ENCODE measurements at regions not wholly inside any gene's neighbourhood (a gene's known extent, or its start where the extent isn't known, plus 50 kb on each side); places are given as distances from the start of the nearest gene placed in this dataset.

DNA sequence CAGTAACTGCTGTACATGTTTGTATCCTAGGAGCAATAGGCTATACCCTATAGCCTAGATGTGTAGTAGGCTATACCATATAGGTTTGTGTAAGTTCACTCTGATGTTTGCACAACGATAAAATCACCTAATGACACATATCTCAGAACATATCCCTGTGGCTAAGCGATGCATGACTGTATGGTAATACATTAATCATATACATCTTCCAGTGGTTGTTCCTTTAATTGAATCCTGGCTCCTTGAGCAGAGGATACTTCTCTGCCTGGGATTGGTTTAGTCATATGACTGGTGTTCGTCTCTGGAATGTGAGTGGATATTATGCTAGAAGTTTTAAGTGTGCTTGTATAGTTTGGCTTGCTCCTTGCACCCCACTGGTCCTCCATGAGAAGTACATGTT lies 425.8 kb downstream of the MAN2A1 start:
- TF ChIP-seq, protein P1, sequence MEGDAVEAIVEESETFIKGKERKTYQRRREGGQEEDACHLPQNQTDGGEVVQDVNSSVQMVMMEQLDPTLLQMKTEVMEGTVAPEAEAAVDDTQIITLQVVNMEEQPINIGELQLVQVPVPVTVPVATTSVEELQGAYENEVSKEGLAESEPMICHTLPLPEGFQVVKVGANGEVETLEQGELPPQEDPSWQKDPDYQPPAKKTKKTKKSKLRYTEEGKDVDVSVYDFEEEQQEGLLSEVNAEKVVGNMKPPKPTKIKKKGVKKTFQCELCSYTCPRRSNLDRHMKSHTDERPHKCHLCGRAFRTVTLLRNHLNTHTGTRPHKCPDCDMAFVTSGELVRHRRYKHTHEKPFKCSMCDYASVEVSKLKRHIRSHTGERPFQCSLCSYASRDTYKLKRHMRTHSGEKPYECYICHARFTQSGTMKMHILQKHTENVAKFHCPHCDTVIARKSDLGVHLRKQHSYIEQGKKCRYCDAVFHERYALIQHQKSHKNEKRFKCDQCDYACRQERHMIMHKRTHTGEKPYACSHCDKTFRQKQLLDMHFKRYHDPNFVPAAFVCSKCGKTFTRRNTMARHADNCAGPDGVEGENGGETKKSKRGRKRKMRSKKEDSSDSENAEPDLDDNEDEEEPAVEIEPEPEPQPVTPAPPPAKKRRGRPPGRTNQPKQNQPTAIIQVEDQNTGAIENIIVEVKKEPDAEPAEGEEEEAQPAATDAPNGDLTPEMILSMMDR (IDR thresholded peaks at IDR 0.05): no peak
- no peak for TF ChIP-seq POLR2AphosphoS5 (IDR thresholded peaks at IDR 0.05; ENCODE audit: insufficient read depth in 1 of 2, low read depth in 1 of 2)
- TF ChIP-seq POLR2A (IDR thresholded peaks at IDR 0.05): no peak
